GM21423 (cell line): ENCODE measurements at regions not wholly inside any gene's neighbourhood (a gene's known extent, or its start where the extent isn't known, plus 50 kb on each side); places are given as distances from the start of the nearest gene placed in this dataset.

Experiments used
- ATAC-seq: cut with Tn5 transposase; IDR thresholded peaks from one replicate; pipeline ENCODE4 v1.9.1; 2021; ENCODE audit warnings: mild to moderate bottlenecking, moderate library complexity; ENCODE audit not compliant: unreplicated experiment

GRCh38 chr2:555164-555922 is 121.9 kb downstream of the TMEM18 start:
- no peak for ATAC-seq

- ATAC-seq = no peak
These were observed 122.8 kb downstream of the TMEM18 start for GRCh38 chr2:554444-554843.

- ATAC-seq = no peak
These were observed 124.3 kb downstream of the TMEM18 start for GRCh38 chr2:552906-553305.

- ATAC-seq = no peak
These were observed 125.6 kb downstream of the TMEM18 start for GRCh38 chr2:551621-552020.

GRCh38 chr2:550860-551567 is 126.2 kb downstream of the TMEM18 start:
- no peak for ATAC-seq

GRCh38 chr2:545711-546650 is 131.2 kb downstream of the TMEM18 start:
- no peak for ATAC-seq

- ATAC-seq = no peak
These were observed 132.0 kb downstream of the TMEM18 start for GRCh38 chr2:545228-545627.

- no peak for ATAC-seq
These were observed 138.6 kb downstream of the TMEM18 start for GRCh38 chr2:538646-539045.

GRCh38 chr2:535222-535621 is 142.0 kb downstream of the TMEM18 start:
- no peak for ATAC-seq

GRCh38 chr2:529852-530251 is 147.4 kb downstream of the TMEM18 start:
- ATAC-seq = no peak

- ATAC-seq = no peak
These were observed 147.8 kb downstream of the TMEM18 start for GRCh38 chr2:529424-529823.

GRCh38 chr2:527581-527980 is 149.6 kb downstream of the TMEM18 start:
- no peak for ATAC-seq

GRCh38 chr2:526918-527317 is 150.3 kb downstream of the TMEM18 start:
- ATAC-seq = no peak

GRCh38 chr2:525611-526010 is 151.6 kb downstream of the TMEM18 start:
- ATAC-seq = no peak

GRCh38 chr2:525021-525420 is 152.2 kb downstream of the TMEM18 start:
- no peak for ATAC-seq

- no peak for ATAC-seq
These were observed 152.8 kb downstream of the TMEM18 start for GRCh38 chr2:524442-524841.

- no peak for ATAC-seq
These were observed 153.4 kb downstream of the TMEM18 start for GRCh38 chr2:523698-524270.

GRCh38 chr2:522776-523175 is 154.4 kb downstream of the TMEM18 start:
- no peak for ATAC-seq

- ATAC-seq = no peak
These were observed 155.2 kb downstream of the TMEM18 start for GRCh38 chr2:521853-522530.

GRCh38 chr2:520663-521340 is 156.4 kb downstream of the TMEM18 start:
- no peak for ATAC-seq
